Lung (tissue), 11 donors: ENCODE measurements at regions not wholly inside any gene's neighbourhood (a gene's known extent, or its start where the extent isn't known, plus 50 kb on each side); places are given as distances from the start of the nearest gene placed in this dataset.

Source experiments
- ATAC-seq: fragments of 200-7000 bp; cut with Tn5 transposase; one replicate; pipeline ENCODE4 v1.9.1; 2020; ENCODE audit warnings: moderate number of reproducible peaks; ENCODE audit not compliant: insufficient read depth, low FRiP score
- DNase-seq, 3 donors: peaks; one replicate each; pipeline ENCODE4 v3.0.0-alpha.2; 2013 to 2017
- H3K27ac ChIP-seq, 2 donors: one replicate each; pipeline ENCODE4 v1.5.1; 2013; ENCODE audit warnings: mild to moderate bottlenecking in 2 of 2, moderate library complexity in 2 of 2, control low read depth in 1 of 2, inconsistent platforms in 1 of 2, low read depth in 1 of 2, low read length in 1 of 2
- H3K27me3 ChIP-seq, 3 donors: one replicate each; pipeline ENCODE4 v1.5.1; 2013; ENCODE audit warnings: low read length in 2 of 3; ENCODE audit not compliant: control insufficient read depth in 3 of 3, insufficient read depth in 3 of 3
- H3K36me3 ChIP-seq, 4 donors: one replicate each; pipeline ENCODE4 v1.5.1; 2013; ENCODE audit warnings: low read length in 4 of 4, mild to moderate bottlenecking in 1 of 4, moderate library complexity in 1 of 4; ENCODE audit not compliant: control insufficient read depth in 4 of 4, insufficient read depth in 4 of 4
- H3K4me1 ChIP-seq, 5 donors: one replicate each; pipeline ENCODE4 v1.5.1; 2013; ENCODE audit warnings: low read length in 5 of 5, mild to moderate bottlenecking in 2 of 5, moderate library complexity in 1 of 5; ENCODE audit not compliant: control insufficient read depth in 5 of 5, insufficient read depth in 5 of 5
- H3K4me3 ChIP-seq: one replicate; pipeline ENCODE4 v1.5.1; 2013; ENCODE audit warnings: mild to moderate bottlenecking, control low read depth, moderate library complexity
- H3K9ac ChIP-seq, 2 donors: one replicate each; pipeline ENCODE4 v1.5.1; 2013; ENCODE audit warnings: low read length in 2 of 2, control low read depth in 1 of 2; ENCODE audit not compliant: insufficient read depth in 1 of 2
- H3K9me3 ChIP-seq, 4 donors: one replicate each; pipeline ENCODE4 v1.5.1; 2013; ENCODE audit warnings: low read length in 3 of 4, mild to moderate bottlenecking in 1 of 4, moderate library complexity in 1 of 4; ENCODE audit not compliant: control insufficient read depth in 4 of 4, insufficient read depth in 3 of 4
- CTCF ChIP-seq: IDR thresholded peaks from 2 replicates; pipeline ENCODE4 v1.5.1; 2012; ENCODE audit warnings: mild to moderate bottlenecking; ENCODE audit errors: control extremely low read depth, extremely low read depth
- WGBS, 2 donors: extraction: QIAGEN DNeasy Blood & Tissue Kit; methylation state at CpG; one replicate each; pipeline ENCODE4 v1.1.7; 2013; 5-methylcytosine and 5-hydroxymethylcytosine counted together
- donor health status: control.
- donor health status: control.
- donor health status: Bipolar disorder and iron deficiency.
- donor health status: healthy.
- donor health status: DM: yes; HTN: yes; CAD: no.

- H3K9ac ChIP-seq, result no peak overlapping the region
- DNase-seq, result no peak
- peaks cover 0 to 4% (median 0%) of the 10 kb centered on the region in 4 donors for H3K9me3 ChIP-seq
- H3K27me3 ChIP-seq, result no peaks in the 10 kb centered on the region
- H3K36me3 ChIP-seq, result no peaks in the 10 kb centered on the region
- WGBS, 2 donors, result 80 to 86% methylated on average over 4 of the region's 4 CpGs
- no peak overlapping the region for H3K4me3 ChIP-seq
- no peaks in the 10 kb centered on the region for H3K4me1 ChIP-seq
- H3K27ac ChIP-seq, result no peak overlapping the region
- TF ChIP-seq CTCF, result no peak
- no peak for ATAC-seq
Measured at GRCh38 chr11:119560961-119561360, 138.0 kb upstream of the THY1 start.

GRCh38 chr11:119560291-119560690, 137.3 kb upstream of the THY1 start:
- DNase-seq (no peak), ATAC-seq (no peak)
- Histone ChIP-seq H3K9me3 (peaks cover 0 to 8% (median 0%) of the 10 kb centered on the region in 4 donors), H3K27me3 (no peaks in the 10 kb centered on the region), H3K36me3 (no peaks in the 10 kb centered on the region), H3K4me3 (no peak overlapping the region), H3K4me1 (no peaks in the 10 kb centered on the region), H3K9ac (no peak overlapping the region), H3K27ac (no peak overlapping the region)
- 75 to 88% methylated on average over 6 of the region's 6 CpGs for WGBS, 2 donors
- no peak for TF ChIP-seq CTCF

- no peak for TF ChIP-seq CTCF
- ATAC-seq, result no peak
Measured at GRCh38 chr11:119552106-119552485, 129.1 kb upstream of the THY1 start.

GRCh38 chr11:119551420-119552105, 128.6 kb upstream of the THY1 start:
- Histone ChIP-seq H3K27me3 (no peaks in the 10 kb centered on the region), H3K4me1 (no peaks in the 10 kb centered on the region), H3K9me3 (peaks cover 0 to 13% (median 0%) of the 10 kb centered on the region in 4 donors), H3K36me3 (no peaks in the 10 kb centered on the region), H3K9ac (no peak overlapping the region), H3K27ac (no peak overlapping the region), H3K4me3 (no peak overlapping the region)
- WGBS, 2 donors, result 68 to 71% methylated on average over 5 of the region's 5 CpGs
- DNase-seq (no peak), ATAC-seq (no peak)
- no peak for TF ChIP-seq CTCF

More at GRCh38 chr11:119552106-119552485, 129.1 kb upstream of the THY1 start:
- Histone ChIP-seq H3K4me1 (no peaks in the 10 kb centered on the region), H3K27me3 (no peaks in the 10 kb centered on the region), H3K9me3 (peaks cover 0 to 9% (median 0%) of the 10 kb centered on the region in 4 donors), H3K4me3 (no peak overlapping the region), H3K27ac (no peak overlapping the region), H3K36me3 (no peaks in the 10 kb centered on the region), H3K9ac (no peak overlapping the region)
- DNase-seq, result no peak
